ENCODE measurements at regions not wholly inside any gene's neighbourhood (a gene's known extent, or its start where the extent isn't known, plus 50 kb on each side); places are given as distances from the start of the nearest gene placed in this dataset.

- TF ChIP-seq TCF7L2 (IDR thresholded peaks at IDR 0.05; ENCODE audit: borderline replicate concordance, extremely low read depth, insufficient read depth, insufficient read length) (no peak), SRF (IDR thresholded peaks at IDR 0.05; ENCODE audit: low read depth) (no peak), FOSL1 (IDR thresholded peaks at IDR 0.05; ENCODE audit: low read depth) (no peak), EZH2phosphoT487 (IDR thresholded peaks at IDR 0.05; ENCODE audit: borderline replicate concordance) (no peak), CBX3 (IDR thresholded peaks at IDR 0.05; ENCODE audit: low read depth) (no peak), YY1 (IDR thresholded peaks at IDR 0.05; ENCODE audit: extremely low read depth, insufficient replicate concordance, low read depth, low read length) (no peak), SP1 (IDR thresholded peaks at IDR 0.05; ENCODE audit: low read depth) (no peak), POLR2AphosphoS5 (IDR thresholded peaks at IDR 0.05; ENCODE audit: low read depth, low read length) (no peak)
Observed at GRCh38 chr11:134562941-134563471, 151.0 kb upstream of the B3GAT1 start (continued).

GRCh38 chr11:134562196-134562595, 150.2 kb upstream of the B3GAT1 start:
- Histone ChIP-seq H3K79me2 (ENCODE audit: insufficient read depth, low read length) (no peaks in the 10 kb centered on the region), H3K27me3 (ENCODE audit: insufficient read depth, low read length) (no peaks in the 10 kb centered on the region), H2AFZ (ENCODE audit: low read depth, low read length, poor library complexity, severe bottlenecking) (no peak overlapping the region), H3K36me3 (ENCODE audit: control insufficient read depth in 1 of 2, insufficient read depth in 2 of 2, low read length in 2 of 2) (no peaks in the 10 kb centered on the region), H3K27ac (ENCODE audit: low read depth, low read length) (no peak overlapping the region), H3K4me1 (ENCODE audit: control insufficient read depth in 1 of 2, insufficient read depth in 2 of 2, low read length in 2 of 2) (no peaks in the 10 kb centered on the region), H3K9ac (ENCODE audit: low read length) (no peak overlapping the region), H4K20me1 (ENCODE audit: insufficient read depth) (no peaks in the 10 kb centered on the region), H3K4me2 (ENCODE audit: low read length) (no peak overlapping the region), H3K4me3 (replicated peaks in 1 of 2; ENCODE audit: low read depth in 1 of 2, low read length in 2 of 2) (no peak overlapping the region), H3K9me2 (ENCODE audit: insufficient read depth) (no peaks in the 10 kb centered on the region), H3K9me3 (ENCODE audit: control insufficient read depth in 1 of 2, insufficient read depth in 1 of 2, low read depth in 1 of 2, low read length in 2 of 2) (no peaks in the 10 kb centered on the region)
- POLR2A ChIA-PET = no interaction called here
- no peak for DNase-seq (ENCODE audit: low read depth, low spot score)
- CTCF ChIA-PET = no interaction called here
- ATAC-seq = no peak
- no peak for TF ChIP-seq RAD21 (IDR thresholded peaks at IDR 0.05; ENCODE audit: low read depth)
- TF ChIP-seq POLR2A (IDR thresholded peaks at IDR 0.05; ENCODE audit: borderline replicate concordance, extremely low read depth, insufficient read depth, insufficient read length) = no peak
- TF ChIP-seq EGR1 (IDR thresholded peaks at IDR 0.05; ENCODE audit: low read depth) = no peak
- TF ChIP-seq, protein P1, sequence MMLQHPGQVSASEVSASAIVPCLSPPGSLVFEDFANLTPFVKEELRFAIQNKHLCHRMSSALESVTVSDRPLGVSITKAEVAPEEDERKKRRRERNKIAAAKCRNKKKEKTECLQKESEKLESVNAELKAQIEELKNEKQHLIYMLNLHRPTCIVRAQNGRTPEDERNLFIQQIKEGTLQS (IDR thresholded peaks at IDR 0.05) = no peak
- no peak for TF ChIP-seq TCF7L2 (IDR thresholded peaks at IDR 0.05; ENCODE audit: borderline replicate concordance, extremely low read depth, insufficient read depth, insufficient read length)
- no peak for TF ChIP-seq ELF1 (IDR thresholded peaks at IDR 0.05; ENCODE audit: borderline replicate concordance, low read depth)
- TF ChIP-seq EZH2phosphoT487 (IDR thresholded peaks at IDR 0.05; ENCODE audit: borderline replicate concordance) = no peak
- no peak for TF ChIP-seq ZFX (IDR thresholded peaks at IDR 0.05)
- TF ChIP-seq EZH2 (IDR thresholded peaks at IDR 0.05) = no peak
- no peak for TF ChIP-seq POLR2AphosphoS5 (IDR thresholded peaks at IDR 0.05; ENCODE audit: low read depth, low read length)
- no peak for TF ChIP-seq JUND (IDR thresholded peaks at IDR 0.05)
- no peak for TF ChIP-seq SRF (IDR thresholded peaks at IDR 0.05; ENCODE audit: low read depth)
- no peak for TF ChIP-seq ZNF274 (IDR thresholded peaks at IDR 0.05; ENCODE audit: low read depth, low read length)
- TF ChIP-seq FOSL1 (IDR thresholded peaks at IDR 0.05; ENCODE audit: low read depth) = no peak
- no peak for TF ChIP-seq CTCF (IDR thresholded peaks at IDR 0.05 in 2 of 3, conservative IDR thresholded peaks at IDR 0.05 in 1 of 3; ENCODE audit: borderline replicate concordance in 1 of 3, insufficient read depth in 1 of 3, low read depth in 2 of 3, low read length in 2 of 3)
- no peak for TF ChIP-seq CEBPB (IDR thresholded peaks at IDR 0.05; ENCODE audit: low read depth)
- TF ChIP-seq SP1 (IDR thresholded peaks at IDR 0.05; ENCODE audit: low read depth) = no peak
- TF ChIP-seq, protein P2, sequence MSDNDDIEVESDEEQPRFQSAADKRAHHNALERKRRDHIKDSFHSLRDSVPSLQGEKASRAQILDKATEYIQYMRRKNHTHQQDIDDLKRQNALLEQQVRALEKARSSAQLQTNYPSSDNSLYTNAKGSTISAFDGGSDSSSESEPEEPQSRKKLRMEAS (IDR thresholded peaks at IDR 0.05) = no peak
- TF ChIP-seq SIN3A (IDR thresholded peaks at IDR 0.05; ENCODE audit: low read depth) = no peak
- TF ChIP-seq YY1 (IDR thresholded peaks at IDR 0.05; ENCODE audit: extremely low read depth, insufficient replicate concordance, low read depth, low read length) = no peak
- intact Hi-C loops (cut with micrococcal nuclease) = no loop called here
- RAD21 ChIA-PET (ENCODE audit: low non-redundant PET in 1 of 2, low total read pairs in 2 of 2, uncharacterized antibody in 2 of 2, unreplicated experiment in 2 of 2) = no interaction called here
- BruUV-seq (replicated peaks) = no TSS peak

Measured in HCT116 (cell line).